Omental fat pad (tissue), 3 donors: ENCODE measurements at regions not wholly inside any gene's neighbourhood (a gene's known extent, or its start where the extent isn't known, plus 50 kb on each side); places are given as distances from the start of the nearest gene placed in this dataset.
A peak's percentile ranks its signal among the peaks of the same experiment; 100 is the strongest.

Experiments
- ATAC-seq: fragments of 150-250 bp; one replicate; pipeline ENCODE4 v1.9.1; 2016; ENCODE audit warnings: mild to moderate bottlenecking, moderate library complexity; ENCODE audit not compliant: low FRiP score
- DNase-seq: peaks from one replicate; pipeline ENCODE4 v3.0.0-alpha.2; 2019; ENCODE audit warnings: low spot score
- TF ChIP-seq, protein P1 (sequence below), 3 donors: fragments of 450-650 bp; IDR thresholded peaks; one replicate each; pipeline ENCODE4 v1.5.1; 2016 to 2017; ENCODE audit warnings: antibody characterized with exemption in 3 of 3, mild to moderate bottlenecking in 3 of 3, moderate library complexity in 2 of 3

- TF ChIP-seq, protein P1, sequence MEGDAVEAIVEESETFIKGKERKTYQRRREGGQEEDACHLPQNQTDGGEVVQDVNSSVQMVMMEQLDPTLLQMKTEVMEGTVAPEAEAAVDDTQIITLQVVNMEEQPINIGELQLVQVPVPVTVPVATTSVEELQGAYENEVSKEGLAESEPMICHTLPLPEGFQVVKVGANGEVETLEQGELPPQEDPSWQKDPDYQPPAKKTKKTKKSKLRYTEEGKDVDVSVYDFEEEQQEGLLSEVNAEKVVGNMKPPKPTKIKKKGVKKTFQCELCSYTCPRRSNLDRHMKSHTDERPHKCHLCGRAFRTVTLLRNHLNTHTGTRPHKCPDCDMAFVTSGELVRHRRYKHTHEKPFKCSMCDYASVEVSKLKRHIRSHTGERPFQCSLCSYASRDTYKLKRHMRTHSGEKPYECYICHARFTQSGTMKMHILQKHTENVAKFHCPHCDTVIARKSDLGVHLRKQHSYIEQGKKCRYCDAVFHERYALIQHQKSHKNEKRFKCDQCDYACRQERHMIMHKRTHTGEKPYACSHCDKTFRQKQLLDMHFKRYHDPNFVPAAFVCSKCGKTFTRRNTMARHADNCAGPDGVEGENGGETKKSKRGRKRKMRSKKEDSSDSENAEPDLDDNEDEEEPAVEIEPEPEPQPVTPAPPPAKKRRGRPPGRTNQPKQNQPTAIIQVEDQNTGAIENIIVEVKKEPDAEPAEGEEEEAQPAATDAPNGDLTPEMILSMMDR (IDR thresholded peaks at IDR 0.05), result no peak
- ATAC-seq (no peak), DNase-seq (no peak)
These were observed 479.4 kb upstream of the MPDZ start for GRCh38 chr9:13758936-13759335.

GRCh38 chr9:13756943-13757342 is 477.5 kb upstream of the MPDZ start:
- no peak for ATAC-seq
- TF ChIP-seq, protein P1 (IDR thresholded peaks at IDR 0.05), result no peak
- no peak for DNase-seq

DNA sequence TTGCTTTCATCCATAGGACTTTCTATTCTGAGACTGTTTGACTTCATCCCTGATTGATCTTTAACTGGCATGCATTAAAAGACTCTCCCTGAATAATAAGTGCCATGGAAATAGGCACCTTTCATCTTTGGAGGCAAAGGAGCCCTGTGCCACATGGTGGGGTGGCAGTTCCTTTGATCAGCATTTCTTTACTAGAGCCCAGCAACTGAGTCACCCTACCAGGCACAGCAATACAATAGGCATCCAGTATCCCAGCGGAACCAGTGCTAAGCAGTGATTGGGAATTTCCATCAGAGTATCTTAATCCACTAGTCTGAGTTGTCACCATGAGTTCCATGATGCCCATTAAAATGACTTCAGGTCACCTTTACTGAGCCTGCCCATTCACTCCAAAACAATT is 476.1 kb upstream of the MPDZ start:
- no peak for ATAC-seq
- TF ChIP-seq, protein P1 (IDR thresholded peaks at IDR 0.05), result no peak
- no peak for DNase-seq

GRCh38 chr9:13750639-13751038 is 471.1 kb upstream of the MPDZ start:
- ATAC-seq (no peak), DNase-seq (no peak)
- TF ChIP-seq, protein P1 (IDR thresholded peaks at IDR 0.05), result no peak

- ATAC-seq (peak; percentile 54), DNase-seq (no peak)
- TF ChIP-seq, protein P1 (IDR thresholded peaks at IDR 0.05), result no peak
These were observed 470.6 kb upstream of the MPDZ start for GRCh38 chr9:13750061-13750460.

DNA sequence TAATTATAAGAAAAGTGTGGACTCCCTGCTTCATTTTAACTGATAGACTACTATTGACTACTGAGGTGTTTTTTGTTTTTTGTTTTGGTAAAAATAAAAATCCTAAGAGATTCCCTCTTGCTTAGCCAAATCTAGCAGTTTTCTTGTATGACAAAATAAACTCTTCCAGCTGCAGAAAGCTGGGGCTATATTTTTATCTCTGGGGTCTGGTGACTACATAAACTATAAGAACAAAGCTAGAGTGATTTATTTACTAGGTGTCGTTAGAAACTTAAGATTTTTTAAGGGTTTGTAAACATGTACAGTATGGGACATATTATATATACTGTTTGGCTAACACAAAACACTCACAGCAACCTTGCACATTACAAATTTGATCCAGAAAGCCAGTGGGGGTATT is 467.4 kb upstream of the MPDZ start:
- ATAC-seq (no peak), DNase-seq (no peak)
- TF ChIP-seq, protein P1 (IDR thresholded peaks at IDR 0.05), result no peak

- ATAC-seq (no peak), DNase-seq (no peak)
- TF ChIP-seq, protein P1 (IDR thresholded peaks at IDR 0.05), result no peak
These were observed 464.9 kb upstream of the MPDZ start for GRCh38 chr9:13744261-13744901.
